HG03460 (cell line): ENCODE measurements at regions not wholly inside any gene's neighbourhood (a gene's known extent, or its start where the extent isn't known, plus 50 kb on each side); places are given as distances from the start of the nearest gene placed in this dataset.
"Not testable (repeated sequence)": the region's sequence is repeated elsewhere in the genome, so short reads cannot be mapped to it uniquely, and the experiment has no call there.

Source experiments
- ATAC-seq: cut with Tn5 transposase; IDR thresholded peaks from one replicate; pipeline ENCODE4 v1.9.1; 2021; ENCODE audit not compliant: unreplicated experiment

DNA sequence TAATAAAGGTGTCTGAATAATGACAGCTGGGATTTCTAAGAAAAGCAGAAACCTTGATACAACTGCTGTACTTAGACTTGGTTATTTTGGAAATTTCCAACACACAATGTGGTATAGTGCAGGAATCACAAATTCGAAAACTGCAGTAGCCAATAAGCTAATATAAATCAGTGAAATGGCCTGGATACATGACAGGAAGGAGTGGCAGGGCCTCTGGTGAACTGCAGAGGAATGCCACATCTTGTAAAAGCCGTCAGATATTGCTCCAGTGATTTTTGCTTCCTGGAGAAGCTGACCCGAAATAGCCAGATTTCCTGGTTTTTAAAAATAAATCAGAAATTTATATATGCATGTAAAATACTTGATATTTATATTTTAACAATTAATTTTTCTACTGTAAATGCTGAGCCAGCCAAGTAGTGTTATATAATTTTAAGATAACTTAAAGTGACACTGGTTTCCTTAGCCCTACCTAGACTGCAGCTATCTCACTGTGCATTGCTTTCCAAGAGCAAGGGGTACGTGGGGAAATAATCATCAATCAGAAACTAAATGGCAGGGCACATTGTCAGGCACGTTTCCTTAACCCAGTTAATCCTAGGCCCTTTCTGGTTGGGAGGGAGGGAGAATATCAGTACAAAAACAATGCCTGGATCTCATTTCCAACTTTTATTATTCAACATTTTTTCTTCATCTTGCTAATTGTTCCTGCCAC lies 182.4 kb downstream of the RASEF start:
- no peak for ATAC-seq

DNA sequence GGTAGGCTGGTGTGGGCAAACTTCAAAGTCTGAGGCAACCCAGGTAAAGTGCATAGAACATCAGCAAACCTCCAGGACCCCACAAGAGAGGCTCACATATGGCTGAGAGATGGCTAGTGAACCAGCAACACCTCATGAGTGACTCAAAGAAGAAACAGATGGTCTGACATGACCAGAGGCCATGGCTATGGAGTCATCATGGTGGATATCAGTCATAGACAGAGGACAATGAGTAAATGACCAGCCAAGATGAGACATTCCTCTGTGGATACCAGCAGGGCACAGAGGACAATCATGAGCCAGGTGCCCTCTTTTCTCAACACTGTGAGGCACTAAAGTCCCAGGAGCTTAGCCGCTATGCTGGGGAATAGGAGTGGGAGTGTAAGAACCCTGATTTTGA lies 180.8 kb downstream of the RASEF start:
- no peak for ATAC-seq

DNA sequence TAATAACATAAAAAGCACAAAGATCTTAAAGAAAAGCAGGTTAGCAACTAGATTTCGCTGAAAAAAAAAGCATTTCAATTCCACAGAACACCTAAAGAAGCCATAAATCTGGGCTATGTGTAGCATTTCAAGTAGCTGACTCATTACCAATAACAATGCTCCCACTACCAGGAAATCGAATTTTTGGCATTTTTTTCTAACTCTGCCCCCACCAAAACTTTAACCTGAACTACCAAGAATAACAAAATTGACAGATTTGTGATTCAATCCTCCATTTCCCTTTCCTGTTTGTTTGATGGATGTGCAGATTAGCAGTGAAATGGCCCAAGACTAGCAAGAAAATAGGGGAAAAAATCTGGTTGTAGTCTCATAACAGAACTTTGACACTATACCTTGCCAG lies 180.2 kb downstream of the RASEF start:
- ATAC-seq: no peak

DNA sequence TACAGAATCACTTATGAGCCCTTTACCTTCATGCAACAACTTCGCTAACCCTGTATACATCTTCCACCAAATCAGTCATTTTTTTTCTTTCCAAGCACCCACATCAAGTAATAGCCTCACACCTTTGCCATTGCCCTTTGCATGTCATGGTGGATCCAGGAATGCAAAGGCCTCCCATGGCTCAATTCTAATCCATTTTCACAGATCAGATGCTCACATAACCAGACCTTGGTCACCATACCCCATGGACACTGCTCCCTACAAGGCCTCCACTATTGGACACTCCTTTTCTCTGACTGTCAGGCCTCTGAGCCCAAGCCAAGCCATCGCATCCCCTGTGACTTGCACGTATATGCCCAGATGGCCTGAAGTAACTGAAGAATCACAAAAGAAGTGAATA lies 179.5 kb downstream of the RASEF start:
- no peak for ATAC-seq

DNA sequence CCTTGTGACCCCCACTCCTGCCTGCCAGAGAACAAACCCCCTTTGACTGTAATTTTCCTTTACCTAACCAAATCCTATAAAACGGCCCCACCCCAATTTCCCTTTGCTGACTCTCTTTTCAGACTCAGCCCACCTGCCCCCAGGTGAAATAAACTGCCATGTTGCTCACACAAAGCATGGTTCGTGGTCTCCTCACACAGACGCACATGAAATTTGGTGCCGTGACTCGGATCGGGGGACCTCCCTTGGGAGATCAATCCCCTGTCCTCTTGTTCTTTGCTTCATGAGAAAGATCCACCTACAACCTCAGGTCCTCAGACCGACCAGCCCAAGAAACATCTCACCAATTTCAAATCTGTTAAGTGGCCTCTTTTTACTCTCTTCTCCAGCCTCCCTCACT lies 179.0 kb downstream of the RASEF start:
- ATAC-seq: not testable (repeated sequence)

DNA sequence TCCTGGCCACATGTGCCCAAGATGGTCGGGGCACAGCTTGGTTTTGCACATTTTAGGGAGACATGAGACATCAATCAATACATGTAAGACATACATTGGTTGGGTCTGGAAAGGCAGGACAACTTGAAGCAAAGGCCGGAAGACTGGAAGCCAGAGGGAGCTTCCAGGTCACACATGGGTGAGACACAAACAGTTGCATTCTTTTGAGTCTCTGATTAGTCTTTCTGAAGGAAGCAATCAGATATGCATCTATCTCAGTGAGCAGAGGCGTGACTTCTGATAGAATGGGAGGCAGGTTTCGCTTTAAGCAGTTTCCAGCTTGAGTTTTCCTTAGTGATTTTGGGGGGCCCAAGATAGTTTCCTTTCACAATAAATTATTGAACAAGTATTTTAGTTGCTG lies 172.5 kb downstream of the RASEF start:
- no peak for ATAC-seq

DNA sequence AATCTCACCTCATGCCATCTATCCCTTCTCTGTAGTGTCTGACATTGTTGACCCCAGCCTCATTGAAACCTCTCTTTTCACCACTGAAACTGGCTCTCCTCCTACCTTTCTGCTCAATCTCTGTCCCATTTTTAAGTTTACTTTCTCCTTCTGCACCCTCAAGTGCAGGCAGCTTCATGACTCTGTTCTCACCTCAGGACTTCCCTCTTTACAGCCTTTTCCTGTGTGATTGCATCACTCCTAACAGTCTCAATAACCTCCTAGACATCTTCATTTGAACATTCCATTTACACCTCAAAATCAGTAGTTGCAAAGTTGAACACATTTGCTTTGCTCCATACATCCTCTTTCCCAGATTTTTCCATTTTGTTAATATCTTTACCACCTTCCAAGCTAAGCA lies 172.1 kb downstream of the RASEF start:
- no peak for ATAC-seq

DNA sequence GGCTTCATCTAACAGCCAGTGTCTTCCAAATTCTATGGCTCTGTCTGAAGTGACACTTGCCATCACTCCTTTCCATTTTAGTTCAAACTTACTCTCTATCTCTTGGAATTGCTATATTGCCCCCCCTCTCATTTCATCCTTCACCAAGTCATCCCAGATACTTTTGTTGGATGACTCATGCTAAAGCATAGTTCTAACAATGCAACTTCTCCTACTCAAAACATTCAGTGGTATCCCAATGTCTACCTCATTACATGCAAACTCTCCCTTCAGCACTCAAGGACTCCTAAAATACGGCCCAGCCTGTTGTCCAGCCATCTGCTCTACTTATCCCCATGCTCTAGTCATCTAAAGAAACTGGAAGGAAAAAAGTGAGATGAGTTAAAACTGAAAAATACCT lies 171.6 kb downstream of the RASEF start:
- no peak for ATAC-seq

DNA sequence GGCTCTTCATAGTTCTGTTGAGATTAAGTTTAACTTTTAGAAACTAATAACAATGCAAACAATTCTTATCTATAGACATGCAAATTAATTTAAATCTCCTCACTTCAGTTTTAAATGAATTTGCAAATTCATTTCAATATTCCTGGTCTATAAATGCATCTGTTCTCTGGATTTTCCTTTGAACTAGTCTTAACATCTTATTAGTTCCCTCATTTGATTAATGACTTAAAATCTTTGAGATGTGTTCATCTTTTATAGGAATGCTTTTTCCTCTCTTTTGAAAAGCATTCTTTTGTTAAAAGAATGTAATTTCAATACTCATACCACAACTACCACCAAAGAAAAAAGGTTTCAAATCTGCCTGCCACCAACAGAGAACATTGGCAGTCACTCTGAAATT lies 169.4 kb downstream of the RASEF start:
- ATAC-seq: no peak

DNA sequence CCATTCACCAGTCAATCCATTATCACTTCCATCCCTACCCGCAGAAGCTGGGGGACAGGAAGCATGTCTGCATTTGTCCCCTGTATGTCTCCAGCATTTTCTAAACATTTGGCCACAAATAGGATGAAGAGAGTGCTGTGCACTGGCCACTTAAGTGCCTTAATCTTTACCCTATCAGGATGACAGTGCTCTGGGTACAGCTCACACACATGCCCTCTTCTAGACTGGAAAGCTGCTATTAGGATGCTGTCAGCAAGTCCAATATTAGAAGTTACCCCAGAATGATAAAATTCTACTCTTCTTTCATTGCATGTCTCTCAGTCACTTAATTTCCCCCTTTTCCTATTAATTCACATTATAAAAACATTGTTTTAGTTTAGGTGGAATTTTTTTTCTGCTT lies 168.4 kb downstream of the RASEF start:
- ATAC-seq: no peak

DNA sequence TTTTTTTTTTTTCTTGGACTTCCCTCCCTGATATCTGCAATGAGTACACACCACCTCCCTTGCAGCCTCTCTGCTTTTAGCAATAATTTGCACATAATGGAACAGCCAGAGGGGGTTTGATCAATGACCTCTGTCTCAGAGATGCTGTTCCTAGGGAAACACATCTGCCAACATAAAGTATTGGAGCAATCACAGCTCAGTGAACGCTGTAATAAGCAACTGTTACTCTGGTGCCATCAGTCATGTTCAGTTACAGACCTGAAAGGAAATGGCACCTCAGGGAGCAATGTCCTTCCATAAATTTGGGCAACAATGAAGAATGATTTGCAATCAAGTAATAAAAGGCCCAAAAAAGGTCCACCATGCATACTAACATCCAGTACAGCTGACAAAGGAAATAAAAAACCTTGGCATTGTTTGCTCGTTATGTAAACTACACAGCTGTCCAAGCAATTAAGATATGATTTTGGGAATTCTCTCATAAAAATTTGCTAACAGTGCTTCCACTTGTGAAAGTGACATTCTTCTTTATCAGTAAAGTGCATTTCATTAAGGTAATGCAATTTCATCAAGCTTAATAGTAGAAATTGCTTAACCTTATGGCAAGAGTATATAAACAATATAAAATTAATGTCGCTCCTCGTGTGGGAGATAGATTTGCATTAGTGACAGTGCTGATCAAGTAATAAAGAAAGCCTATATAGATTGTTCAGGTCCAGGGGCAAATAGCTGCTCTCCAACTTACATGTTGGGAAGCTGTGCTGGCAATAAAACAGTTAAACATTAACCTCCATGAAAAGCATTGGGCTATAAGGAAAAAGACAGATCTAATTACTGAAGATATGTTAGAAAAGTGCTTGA lies 167.8 kb downstream of the RASEF start:
- no peak for ATAC-seq

DNA sequence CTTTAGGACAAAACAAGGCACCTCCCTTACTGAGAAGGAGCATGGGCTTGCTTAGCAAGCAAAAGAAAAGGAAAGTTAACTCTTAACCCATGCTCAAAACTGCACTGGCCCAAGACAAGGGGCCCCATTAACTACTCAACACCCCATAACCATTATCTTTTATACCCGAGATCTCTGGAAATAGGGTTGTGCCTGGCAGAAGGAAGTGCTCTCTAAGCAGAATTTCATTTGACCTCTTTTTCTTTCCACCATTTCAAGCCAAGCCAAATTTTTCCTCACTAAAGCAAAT lies 167.2 kb downstream of the RASEF start:
- no peak for ATAC-seq

DNA sequence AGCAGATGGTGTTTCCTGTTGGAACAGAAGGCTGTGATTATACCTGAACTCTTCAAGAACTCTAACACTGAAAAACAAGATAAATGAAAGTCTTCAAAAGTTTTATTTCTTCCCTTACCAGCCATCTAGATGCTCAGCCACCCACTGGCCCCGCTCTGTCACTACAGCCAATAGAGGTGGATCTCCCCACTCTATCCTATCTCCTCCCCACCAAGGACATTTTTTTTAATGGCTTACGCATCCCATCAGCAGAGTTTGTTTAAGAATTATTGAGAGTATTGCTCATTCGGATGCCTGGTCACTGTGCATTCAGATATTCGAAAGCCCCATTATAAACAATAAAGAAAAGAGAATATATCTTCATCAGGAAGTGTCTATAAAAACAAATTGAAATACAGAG lies 159.4 kb downstream of the RASEF start:
- ATAC-seq: no peak

DNA sequence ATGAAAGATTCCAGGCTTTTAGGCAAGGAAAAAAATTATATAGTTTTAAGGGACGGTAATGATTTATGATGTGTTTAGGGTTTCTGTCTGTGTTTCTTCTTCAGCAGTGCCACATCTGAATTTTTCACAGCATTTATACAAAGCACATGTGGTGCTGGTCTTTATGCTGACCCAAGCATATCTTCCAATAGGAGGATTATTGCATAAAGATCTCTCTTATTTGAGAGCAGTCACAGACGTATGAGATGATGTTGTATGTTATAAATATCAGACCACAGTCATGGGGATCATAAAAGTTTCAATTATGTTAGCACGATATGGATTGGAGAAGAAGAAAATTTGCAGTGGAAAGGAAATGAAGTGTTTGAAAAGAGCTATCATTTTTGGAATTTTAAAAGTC lies 150.9 kb downstream of the RASEF start:
- no peak for ATAC-seq

DNA sequence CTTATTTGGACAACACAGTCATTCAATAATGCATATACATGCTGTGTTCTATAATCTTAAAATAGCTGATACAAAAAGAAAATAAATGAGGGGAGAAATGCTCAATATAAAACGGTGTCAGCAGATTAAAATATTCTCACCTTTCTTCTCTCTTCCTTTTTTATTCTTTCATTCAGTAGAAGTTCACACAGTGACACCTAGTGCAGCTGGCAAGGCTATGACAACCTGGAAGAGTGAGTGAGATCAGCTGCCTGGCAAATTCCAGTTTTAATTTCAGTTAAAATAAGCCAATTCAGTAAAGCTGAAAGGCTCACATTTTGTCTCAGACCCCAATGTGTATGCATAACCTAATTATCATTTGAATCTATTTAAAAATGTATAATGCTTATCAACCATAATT lies 150.3 kb downstream of the RASEF start:
- ATAC-seq: no peak

DNA sequence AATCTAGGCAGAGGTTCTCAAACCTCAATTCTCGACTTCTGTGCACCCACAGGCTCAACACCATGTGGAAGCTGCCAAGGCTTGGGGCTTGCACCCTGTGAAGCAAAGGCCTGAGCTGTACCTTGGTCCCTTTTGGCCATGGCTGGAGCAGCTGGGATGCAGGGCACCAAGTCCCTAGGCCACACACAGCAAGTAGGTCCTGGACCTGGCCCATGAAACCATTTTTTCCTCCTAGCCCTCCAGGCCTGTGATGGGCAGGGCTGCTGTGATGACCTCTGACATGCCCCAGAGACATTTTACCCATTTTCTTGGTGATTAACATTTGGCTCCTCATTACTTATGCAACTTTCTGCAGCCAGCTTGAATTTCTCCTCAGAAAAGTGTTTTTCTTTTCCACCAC lies 146.7 kb downstream of the RASEF start:
- ATAC-seq: not testable (repeated sequence)

DNA sequence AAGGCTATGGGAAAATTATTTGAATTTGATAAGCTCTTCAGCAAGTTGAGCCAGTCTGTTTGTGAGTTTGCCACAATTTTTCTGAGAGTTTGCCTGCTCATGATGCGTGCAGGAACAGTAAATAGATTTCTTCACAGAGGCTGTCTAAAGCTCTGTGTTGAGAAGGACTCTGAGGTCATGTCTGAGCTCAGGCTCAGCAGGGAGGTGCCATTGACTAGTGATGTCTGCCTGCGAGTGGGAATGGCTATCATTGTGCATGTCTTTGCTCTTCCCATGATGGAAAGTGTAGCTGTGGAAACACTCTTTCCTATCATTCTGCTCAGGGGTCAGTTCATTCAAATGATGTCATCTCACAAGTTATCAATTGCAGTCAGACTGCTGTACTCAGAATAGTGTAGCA lies 142.8 kb downstream of the RASEF start:
- no peak for ATAC-seq

DNA sequence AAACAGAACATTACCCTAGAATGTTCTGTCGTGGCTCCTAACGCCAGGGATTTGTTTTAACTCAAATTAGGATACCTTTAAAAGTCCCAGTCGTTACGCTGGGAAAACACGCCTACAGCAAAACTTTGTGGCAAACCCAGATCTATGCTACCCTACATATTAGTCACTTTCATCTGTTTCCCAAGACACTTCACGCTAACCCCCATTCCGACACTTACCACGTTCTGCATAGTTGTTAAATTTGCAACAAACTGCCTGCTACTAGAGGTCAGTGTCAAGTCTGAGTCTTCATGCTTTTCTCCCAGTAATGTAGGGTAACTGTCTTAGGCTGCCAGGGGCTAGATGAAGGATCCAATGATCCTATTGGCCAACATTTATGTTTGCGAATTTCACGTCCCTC lies 140.3 kb downstream of the RASEF start:
- no peak for ATAC-seq

DNA sequence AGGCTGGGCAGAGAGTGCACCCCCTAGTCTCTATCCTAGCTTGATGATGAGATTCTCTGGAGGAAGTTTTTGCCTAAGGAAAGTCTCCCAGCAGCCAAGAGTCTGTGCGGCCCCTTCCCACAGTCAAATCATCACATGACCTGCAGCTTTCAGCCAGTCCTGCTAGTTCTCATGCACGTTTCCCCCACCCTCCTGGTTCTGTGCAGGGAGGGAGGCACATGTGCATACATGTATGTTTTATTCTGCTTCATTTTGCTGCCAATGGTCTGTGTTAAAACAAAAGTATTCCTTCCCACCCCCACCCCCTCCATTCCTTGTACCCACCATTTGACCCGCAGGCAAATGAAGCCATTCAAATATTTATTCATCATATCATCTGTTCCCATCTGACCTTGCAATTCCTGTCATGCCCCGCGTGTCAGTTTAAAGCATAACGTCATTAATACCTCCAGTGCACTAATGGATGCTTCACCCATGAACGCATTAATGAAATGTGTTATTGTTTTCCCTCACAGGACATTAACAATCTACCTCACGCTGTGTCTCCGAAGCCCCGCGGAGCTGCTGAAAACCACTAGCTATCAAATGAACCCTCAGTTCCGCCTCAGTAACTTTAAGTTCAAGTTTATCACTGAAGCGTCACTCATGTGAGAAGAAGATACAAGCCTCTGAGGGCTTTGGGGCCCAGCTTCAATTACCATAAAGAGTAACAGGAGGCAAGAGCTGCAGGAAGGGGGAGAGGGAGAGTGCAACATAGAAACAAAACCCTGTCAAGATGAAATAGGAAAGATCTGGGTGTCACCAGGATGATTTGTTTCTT lies 139.6 kb downstream of the RASEF start:
- no peak for ATAC-seq

DNA sequence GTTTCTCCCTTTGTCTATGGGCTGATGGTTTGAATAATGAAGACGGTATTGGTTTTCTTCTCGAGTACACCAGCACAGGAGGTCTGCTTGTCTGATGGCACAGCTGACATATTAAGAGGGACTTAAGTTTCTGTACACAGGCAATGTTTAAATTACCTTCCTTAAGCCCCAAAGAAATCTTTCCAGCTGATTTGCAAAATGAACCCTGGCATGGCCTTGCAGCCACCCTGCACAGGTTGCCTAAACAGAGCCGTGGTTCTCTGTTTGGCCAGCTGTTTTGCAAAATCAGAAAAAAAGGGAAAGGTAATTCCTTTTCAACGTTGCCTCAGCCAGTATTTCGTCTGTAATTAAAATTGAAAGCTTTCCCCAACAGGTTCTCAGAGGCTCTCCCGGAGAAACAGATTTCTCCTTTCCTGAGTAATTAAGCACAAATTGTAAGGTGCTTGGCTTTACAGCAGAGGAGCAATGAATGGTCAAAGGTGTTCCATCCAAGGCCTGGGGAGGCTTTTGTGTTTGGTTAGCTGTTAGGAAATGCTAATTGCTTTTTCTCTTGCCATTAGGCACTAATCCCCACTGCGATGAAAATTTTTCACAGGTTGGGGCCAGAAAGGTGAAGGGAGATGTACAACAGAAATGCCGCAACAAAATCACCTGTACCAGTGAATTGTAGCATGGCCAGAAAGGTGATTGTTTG lies 138.9 kb downstream of the RASEF start:
- no peak for ATAC-seq
